Neuronal stem cell (in vitro differentiated cells): ENCODE measurements at regions not wholly inside any gene's neighbourhood (a gene's known extent, or its start where the extent isn't known, plus 50 kb on each side); places are given as distances from the start of the nearest gene placed in this dataset.

Source experiments
- DNase-seq: peaks from one replicate; pipeline ENCODE4 v3.0.0-alpha.2; 2013; ENCODE audit warnings: low spot score
- H2AFZ ChIP-seq: one replicate; pipeline ENCODE4 v1.6.1; 2013; ENCODE audit warnings: mild to moderate bottlenecking, low read length, inconsistent platforms
- H2AK5ac ChIP-seq: 2 replicates; pipeline ENCODE4 v1.6.1; 2013; ENCODE audit warnings: low read depth, mild to moderate bottlenecking, inconsistent platforms, low read length, moderate library complexity, mixed read lengths
- H2BK120ac ChIP-seq: 2 replicates; pipeline ENCODE4 v1.6.1; 2013; ENCODE audit warnings: low read depth, mild to moderate bottlenecking, inconsistent platforms, low read length, moderate library complexity, mixed read lengths
- H2BK12ac ChIP-seq: one replicate; pipeline ENCODE4 v1.6.1; 2013; ENCODE audit warnings: low read length, inconsistent platforms
- H2BK15ac ChIP-seq: 2 replicates; pipeline ENCODE4 v1.6.1; 2013; ENCODE audit warnings: mild to moderate bottlenecking, low read length, inconsistent platforms, mixed read lengths
- H2BK5ac ChIP-seq: one replicate; pipeline ENCODE4 v1.6.1; 2013; ENCODE audit warnings: inconsistent platforms, mild to moderate bottlenecking, low read length, moderate library complexity
- H3K14ac ChIP-seq: one replicate; pipeline ENCODE4 v1.6.1; 2013; ENCODE audit warnings: low read length, inconsistent platforms
- H3K18ac ChIP-seq: 2 replicates; pipeline ENCODE4 v1.6.1; 2013; ENCODE audit warnings: low read length, inconsistent platforms
- H3K23ac ChIP-seq: 2 replicates; pipeline ENCODE4 v1.6.1; 2013; ENCODE audit warnings: low read depth, mild to moderate bottlenecking, mixed read lengths, low read length, inconsistent platforms; ENCODE audit not compliant: poor library complexity
- H3K27ac ChIP-seq: replicated peaks from 3 replicates; pipeline ENCODE4 v1.5.1; 2013; ENCODE audit warnings: low read length, inconsistent platforms
- H3K27me3 ChIP-seq, 3 experiments: 2 replicates each; pipeline ENCODE4 v1.6.1; 2013; ENCODE audit warnings: low read length in 3 of 3, mild to moderate bottlenecking in 2 of 3, inconsistent platforms in 1 of 3, low read depth in 1 of 3, mixed read lengths in 1 of 3, moderate library complexity in 1 of 3; ENCODE audit not compliant: control insufficient read depth in 3 of 3, insufficient read depth in 3 of 3
- H3K36me3 ChIP-seq, 2 donors: replicated peaks in 1 of 2; 2 replicates each; pipeline ENCODE4 v1.6.1; 2013; ENCODE audit warnings: low read length in 2 of 2; ENCODE audit not compliant: control insufficient read depth in 2 of 2, insufficient read depth in 2 of 2
- H3K4ac ChIP-seq: 2 replicates; pipeline ENCODE4 v1.6.1; 2013; ENCODE audit warnings: inconsistent platforms, mild to moderate bottlenecking, low read length, moderate library complexity
- H3K4me1 ChIP-seq, 2 donors: 1 replicate in 1 of 2; 2 replicates in 1 of 2; pipeline ENCODE4 v1.6.1; 2013; ENCODE audit warnings: low read length in 2 of 2, low read depth in 1 of 2; ENCODE audit not compliant: control insufficient read depth in 2 of 2, insufficient read depth in 1 of 2
- H3K4me2 ChIP-seq: one replicate; pipeline ENCODE4 v1.6.1; 2013; ENCODE audit warnings: mild to moderate bottlenecking, low read length, inconsistent platforms; ENCODE audit not compliant: insufficient read depth, poor library complexity, severe bottlenecking
- H3K4me3 ChIP-seq, 2 donors: 2 replicates each; pipeline ENCODE4 v1.5.1; 2013; ENCODE audit warnings: low read length in 2 of 2, mild to moderate bottlenecking in 2 of 2, inconsistent platforms in 1 of 2, moderate library complexity in 1 of 2
- H3K79me1 ChIP-seq: one replicate; pipeline ENCODE4 v1.6.1; 2013; ENCODE audit warnings: low read depth, mild to moderate bottlenecking, inconsistent platforms, low read length, moderate library complexity
- H3K9ac ChIP-seq: one replicate; pipeline ENCODE4 v1.6.1; 2013; ENCODE audit warnings: mild to moderate bottlenecking, low read depth, low read length, inconsistent platforms; ENCODE audit not compliant: poor library complexity
- H3K9me3 ChIP-seq, 2 donors: replicated peaks in 1 of 2; 2 replicates each; pipeline versions ENCODE3 to v1.6.1; 2013; ENCODE audit warnings: low read length in 2 of 2, mild to moderate bottlenecking in 2 of 2, inconsistent platforms in 1 of 2, low read depth in 1 of 2, mixed read lengths in 1 of 2, moderate library complexity in 1 of 2; ENCODE audit not compliant: control insufficient read depth in 2 of 2, insufficient read depth in 1 of 2
- H4K8ac ChIP-seq: one replicate; pipeline ENCODE4 v1.6.1; 2013; ENCODE audit warnings: low read depth, mild to moderate bottlenecking, inconsistent platforms, low read length, moderate library complexity
- H4K91ac ChIP-seq: one replicate; pipeline ENCODE4 v1.6.1; 2013; ENCODE audit warnings: low read length, low read depth, mild to moderate bottlenecking, inconsistent platforms; ENCODE audit not compliant: poor library complexity
- WGBS, 2 donors: extraction: QIAGEN DNeasy Blood & Tissue Kit; methylation state at CpG; one replicate each; pipeline ENCODE4 v1.1.7; 2013; ENCODE audit warnings: missing lambda C conversion rate in 2 of 2, mixed read lengths in 1 of 2; ENCODE audit not compliant: insufficient read length in 2 of 2, insufficient replicate concordance in 1 of 2; ENCODE audit errors: extremely low coverage in 2 of 2; 5-methylcytosine and 5-hydroxymethylcytosine counted together

DNA sequence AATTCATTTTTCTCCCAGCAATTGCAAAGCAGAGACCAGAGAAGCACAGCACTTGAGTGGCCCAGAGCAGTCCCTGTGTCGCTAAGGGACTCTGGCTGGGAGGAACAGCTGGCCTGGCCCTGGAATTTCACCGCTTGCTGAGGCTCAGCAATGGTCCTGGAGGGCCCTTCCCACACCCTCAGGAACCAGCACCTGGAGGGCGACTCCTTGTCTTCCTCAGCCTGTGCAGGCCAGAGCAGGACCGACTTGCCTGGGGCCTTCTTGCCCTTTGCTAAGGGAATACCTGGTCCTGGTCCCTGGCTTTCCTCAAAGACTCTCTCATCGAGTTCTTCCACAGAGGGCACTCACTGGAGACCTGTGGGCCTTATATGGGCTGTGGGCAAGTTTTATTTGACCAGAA, 294.6 kb downstream of the RPLP1 start:
- no peak for DNase-seq
- H3K9ac ChIP-seq: no peak overlapping the region
- H3K14ac ChIP-seq: no peak overlapping the region
- H3K4me2 ChIP-seq: no peak overlapping the region
- no peaks in the 10 kb centered on the region for H3K79me1 ChIP-seq
- H3K36me3 ChIP-seq: no peaks in the 10 kb centered on the region
- H2BK12ac ChIP-seq: no peak overlapping the region
- no peak overlapping the region for H2BK15ac ChIP-seq
- no peak overlapping the region for H3K23ac ChIP-seq
- H3K4ac ChIP-seq: no peak overlapping the region
- no peak overlapping the region for H3K4me3 ChIP-seq
- no peak overlapping the region for H3K27ac ChIP-seq
- H3K18ac ChIP-seq: peak overlapping the region; percentile 2
- H2BK120ac ChIP-seq: no peak overlapping the region
- H3K9me3 ChIP-seq: peaks cover 0 to 1% of the 10 kb centered on the region in 2 donors
- H3K4me1 ChIP-seq: peaks cover 0 to 4% of the 10 kb centered on the region in 2 donors
- H3K27me3 ChIP-seq: peaks cover 0 to 3% (median 2%) of the 10 kb centered on the region in 3 experiments
- H2AK5ac ChIP-seq: no peak overlapping the region
- no peak overlapping the region for H2BK5ac ChIP-seq
- no CpG with 5 or more reads among the region's 5 CpGs for WGBS, 2 donors
- H2AFZ ChIP-seq: no peak overlapping the region
- H4K91ac ChIP-seq: no peak overlapping the region
- no peak overlapping the region for H4K8ac ChIP-seq

DNA sequence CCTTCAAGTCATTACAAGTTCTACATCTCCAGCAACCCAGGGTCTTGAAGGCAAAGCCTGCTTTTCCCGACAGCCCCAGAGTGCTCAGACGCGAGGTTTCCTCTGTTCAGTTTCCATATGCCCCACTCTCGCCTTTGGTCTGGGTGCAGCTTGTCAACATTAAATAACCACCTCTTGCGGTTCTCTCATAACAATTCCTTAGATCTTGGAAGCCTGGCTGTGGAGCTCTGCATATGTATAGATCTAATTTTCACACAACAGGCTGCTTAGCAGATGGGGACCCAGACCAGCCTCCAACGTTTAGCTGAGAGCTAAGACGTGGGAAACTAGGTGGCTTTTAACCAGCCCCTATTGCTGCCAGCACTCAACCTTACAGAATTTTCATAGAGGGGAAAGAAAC, 295.5 kb downstream of the RPLP1 start:
- Histone ChIP-seq H2AK5ac (no peak overlapping the region), H2BK120ac (no peak overlapping the region), H2BK12ac (no peak overlapping the region), H3K27ac (no peak overlapping the region), H2AFZ (no peak overlapping the region), H3K9me3 (peaks cover 0 to 1% of the 10 kb centered on the region in 2 donors), H3K4me3 (no peak overlapping the region), H3K4me2 (no peak overlapping the region), H2BK15ac (no peak overlapping the region), H3K18ac (no peak overlapping the region), H3K14ac (no peak overlapping the region), H3K23ac (no peak overlapping the region), H3K36me3 (no peaks in the 10 kb centered on the region), H3K9ac (no peak overlapping the region), H4K91ac (no peak overlapping the region), H4K8ac (no peak overlapping the region), H3K4me1 (peaks cover 0 to 4% of the 10 kb centered on the region in 2 donors), H2BK5ac (peak overlapping the region; percentile 7), H3K79me1 (no peaks in the 10 kb centered on the region), H3K27me3 (peaks cover 0 to 3% (median 2%) of the 10 kb centered on the region in 3 experiments), H3K4ac (no peak overlapping the region)
- no peak for DNase-seq
- WGBS, 2 donors: no CpG with 5 or more reads among the region's 7 CpGs

DNA sequence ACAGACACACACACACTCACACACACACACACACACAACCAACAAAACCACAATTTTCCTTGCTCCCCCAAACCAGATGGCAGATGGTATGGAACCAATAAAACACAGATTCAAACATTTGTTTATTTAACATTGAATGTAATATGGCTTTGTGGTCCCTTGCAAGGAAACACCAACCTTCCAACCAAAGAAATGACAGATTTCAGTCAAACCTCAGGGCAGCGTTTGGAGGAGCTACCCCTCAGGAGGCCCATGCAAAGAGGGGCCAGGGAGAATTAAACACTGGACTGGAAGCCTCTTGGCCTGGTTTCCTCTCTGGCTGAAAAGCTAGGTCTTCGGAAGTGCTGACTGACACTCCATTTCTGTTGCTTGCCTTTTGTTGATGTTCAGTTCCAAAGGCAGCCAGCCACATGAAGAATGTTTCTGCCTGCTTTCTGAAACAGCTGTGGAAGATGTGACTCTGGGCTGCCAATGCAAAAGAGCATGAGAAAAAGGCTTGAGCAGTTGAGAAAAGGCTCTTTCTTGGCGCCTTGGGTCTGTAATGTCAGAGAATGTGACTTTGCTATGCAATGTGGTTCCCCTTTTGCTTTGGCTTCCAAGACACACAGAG, 296.1 kb downstream of the RPLP1 start:
- no peak overlapping the region for H2AK5ac ChIP-seq

DNA sequence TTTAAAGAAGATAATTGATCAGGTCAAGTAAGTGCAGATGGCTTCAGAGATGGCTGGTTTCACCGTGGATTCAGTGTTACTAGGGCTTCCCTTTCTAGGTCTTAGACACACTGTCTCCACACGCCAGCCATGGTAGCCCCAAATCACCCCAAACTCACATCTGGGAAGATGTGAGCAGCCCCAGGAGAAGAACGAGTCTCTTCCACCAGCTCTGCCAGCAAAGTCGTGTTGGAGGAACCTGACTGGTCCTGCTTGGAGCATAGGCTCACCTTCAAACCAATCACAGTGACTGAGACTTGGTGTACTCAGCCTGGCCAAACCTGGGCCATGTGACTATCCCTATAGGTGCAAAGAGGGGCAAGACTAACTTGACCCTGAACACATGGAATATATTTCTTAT, 296.7 kb downstream of the RPLP1 start:
- no peak overlapping the region for H3K23ac ChIP-seq
- no peak overlapping the region for H3K4me2 ChIP-seq
- no peaks in the 10 kb centered on the region for H3K79me1 ChIP-seq
- no peak overlapping the region for H2BK15ac ChIP-seq
- H2AK5ac ChIP-seq: no peak overlapping the region
- H3K14ac ChIP-seq: no peak overlapping the region
- no peak overlapping the region for H3K4ac ChIP-seq
- H3K36me3 ChIP-seq: no peaks in the 10 kb centered on the region
- H3K9ac ChIP-seq: no peak overlapping the region
- H3K4me3 ChIP-seq: no peak overlapping the region
- H3K4me1 ChIP-seq: peaks cover 0 to 4% of the 10 kb centered on the region in 2 donors
- no peak overlapping the region for H2BK5ac ChIP-seq
- no peak overlapping the region for H4K8ac ChIP-seq
- H3K9me3 ChIP-seq: peaks cover 0 to 2% of the 10 kb centered on the region in 2 donors
- H2BK120ac ChIP-seq: no peak overlapping the region
- no peak overlapping the region for H2BK12ac ChIP-seq
- no peak overlapping the region for H3K18ac ChIP-seq
- no peak overlapping the region for H3K27ac ChIP-seq
- no peak for DNase-seq
- no peak overlapping the region for H4K91ac ChIP-seq
- no CpG with 5 or more reads among the region's 4 CpGs for WGBS, 2 donors
- peaks cover 0 to 2% (median 0%) of the 10 kb centered on the region in 3 experiments for H3K27me3 ChIP-seq
- no peak overlapping the region for H2AFZ ChIP-seq

More for the DNA sequence above, 296.1 kb downstream of the RPLP1 start:
- WGBS, 2 donors: no CpG with 5 or more reads among the region's 3 CpGs
- Histone ChIP-seq H4K8ac (no peak overlapping the region), H3K4me1 (peaks cover 0 to 4% of the 10 kb centered on the region in 2 donors), H3K27me3 (peaks cover 0 to 2% (median 2%) of the 10 kb centered on the region in 3 experiments), H3K9me3 (peaks cover 0 to 1% of the 10 kb centered on the region in 2 donors), H2AFZ (no peak overlapping the region), H4K91ac (no peak overlapping the region), H3K4me2 (no peak overlapping the region), H2BK5ac (no peak overlapping the region), H3K4ac (no peak overlapping the region), H2BK15ac (no peak overlapping the region), H3K79me1 (no peaks in the 10 kb centered on the region), H3K4me3 (no peak overlapping the region), H3K18ac (no peak overlapping the region), H3K23ac (no peak overlapping the region), H2BK12ac (no peak overlapping the region), H3K14ac (no peak overlapping the region), H3K36me3 (no peaks in the 10 kb centered on the region), H2BK120ac (no peak overlapping the region), H3K9ac (no peak overlapping the region), H3K27ac (no peak overlapping the region)
- DNase-seq: no peak
